GM12878 (cell line): ENCODE measurements at regions not wholly inside any gene's neighbourhood (a gene's known extent, or its start where the extent isn't known, plus 50 kb on each side); places are given as distances from the start of the nearest gene placed in this dataset.

Experiments
- ATAC-seq: fragments of 200-7000 bp; cut with Tn5 transposase; 3 replicates; pipeline ENCODE4 v1.9.1; 2020; ENCODE audit warnings: mild to moderate bottlenecking, moderate library complexity
- BruUV-seq: library from RNA; stranded (reverse); fragments of 400-500 nt; replicated peaks from 2 replicates; lab custom pipeline; 2021; lab: Mats Ljungman, UMichigan
- CTCF ChIA-PET: fragments of 300-600 bp; sonication (Branson Sonifier 250); formaldehyde crosslinking; extraction: SDS; loops from one replicate; lab custom pipeline; 2021; ENCODE audit warnings: inconsistent platforms; lab: Yijun Ruan, JAX
- POLR2A ChIA-PET: fragments of 350-600 bp; formaldehyde crosslinking; extraction: SDS; loops from one replicate; lab custom pipeline; 2021; ENCODE audit warnings: inconsistent platforms; lab: Charles Lee
- RAD21 ChIA-PET: fragments of 300-600 bp; sonication (Branson Sonifier 250); formaldehyde crosslinking; loops from one replicate; lab custom pipeline; 2023; ENCODE audit warnings: antibody characterized with exemption; ENCODE audit not compliant: unreplicated experiment; lab: Charles Lee
- SMC1A ChIA-PET: fragments of 300-600 bp; sonication (Branson Sonifier 250); formaldehyde crosslinking; loops from one replicate; lab custom pipeline; 2023; ENCODE audit not compliant: unreplicated experiment, uncharacterized antibody; lab: Charles Lee
- DNase-seq: peaks from one replicate; pipeline ENCODE4 v3.0.0-alpha.2; 2011; ENCODE audit warnings: low read depth, low spot score
- FAIRE-seq: peaks from 3 replicates; lab custom pipeline; 2011; peaks lifted over from hg19 to GRCh38; lab: Jason Lieb, UNC
- H2AFZ ChIP-seq: 2 replicates; pipeline ENCODE4 v1.6.0; 2011; ENCODE audit warnings: low read depth, low read length, control low read depth; ENCODE audit not compliant: control insufficient read depth
- H3K27ac ChIP-seq: 2 replicates; pipeline ENCODE4 v1.5.1; 2011; ENCODE audit warnings: control low read depth; ENCODE audit not compliant: control insufficient read depth, insufficient read depth
- H3K27me3 ChIP-seq, 2 experiments: replicated peaks in 1 of 2; 2 replicates each; pipeline versions ENCODE4 v1.6.0 to v1.6.1; 2011; ENCODE audit warnings: low read length in 1 of 2; ENCODE audit not compliant: control insufficient read depth in 2 of 2, insufficient read depth in 2 of 2
- H3K36me3 ChIP-seq, 2 experiments: 2 replicates each; pipeline ENCODE4 v1.5.1; 2011; ENCODE audit warnings: low read length in 1 of 2; ENCODE audit not compliant: control insufficient read depth in 2 of 2, insufficient read depth in 2 of 2
- H3K4me1 ChIP-seq: 2 replicates; pipeline ENCODE4 v1.6.1; 2011; ENCODE audit warnings: mild to moderate bottlenecking, low read length, moderate library complexity, mixed read lengths; ENCODE audit not compliant: control insufficient read depth, insufficient read depth
- H3K4me2 ChIP-seq: 2 replicates; pipeline ENCODE4 v1.6.0; 2011; ENCODE audit warnings: control low read depth; ENCODE audit not compliant: control insufficient read depth, insufficient read depth
- H3K4me3 ChIP-seq: fragments of 200-600 bp; sonication (generic); 2 replicates; pipeline ENCODE4 v1.5.1; 2016
- H3K79me2 ChIP-seq: 2 replicates; pipeline ENCODE4 v1.6.0; 2011; ENCODE audit warnings: low read length; ENCODE audit not compliant: control insufficient read depth, insufficient read depth
- H3K9ac ChIP-seq: 2 replicates; pipeline ENCODE4 v1.8.0; 2011; ENCODE audit warnings: low read length, control low read depth, mixed read lengths; ENCODE audit not compliant: control insufficient read depth, insufficient read depth
- H3K9me3 ChIP-seq: replicated peaks from 3 replicates; pipeline ENCODE4 v1.5.1; 2011; ENCODE audit warnings: mild to moderate bottlenecking, low read length; ENCODE audit not compliant: control insufficient read depth, insufficient read depth
- H4K20me1 ChIP-seq: 2 replicates; pipeline ENCODE4 v1.6.0; 2011; ENCODE audit not compliant: control insufficient read depth, insufficient read depth
- ATF2 ChIP-seq: IDR thresholded peaks from 2 replicates; pipeline ENCODE4 v1.6.1; 2012; ENCODE audit warnings: low read length, inconsistent platforms
- BACH1 ChIP-seq: fragments of 450-650 bp; IDR thresholded peaks from 2 replicates; pipeline ENCODE4 v1.6.1; 2017; ENCODE audit warnings: mild to moderate bottlenecking, borderline replicate concordance
- CTCF ChIP-seq, 3 experiments: IDR thresholded peaks in 2 of 3; conservative IDR thresholded peaks in 1 of 3; 2 replicates each; pipeline ENCODE4 v1.5.1; 2011; ENCODE audit warnings: low read depth in 3 of 3, low read length in 3 of 3, mild to moderate bottlenecking in 3 of 3, control low read depth in 2 of 3, moderate library complexity in 2 of 3, inconsistent platforms in 1 of 3, mixed read lengths in 1 of 3; ENCODE audit not compliant: control insufficient read depth in 2 of 3, insufficient read depth in 1 of 3; ENCODE audit errors: extremely low read depth in 1 of 3
- PAX5 ChIP-seq: IDR thresholded peaks from 2 replicates; pipeline ENCODE4 v1.6.1; 2011; ENCODE audit warnings: low read depth, low read length, borderline replicate concordance
- PBX3 ChIP-seq: IDR thresholded peaks from 2 replicates; pipeline ENCODE4 v1.6.1; 2011; ENCODE audit warnings: mild to moderate bottlenecking, low read depth, low read length, moderate library complexity; ENCODE audit not compliant: insufficient replicate concordance
- SMAD5 ChIP-seq: IDR thresholded peaks from 2 replicates; pipeline ENCODE4 v1.6.1; 2016; ENCODE audit warnings: antibody characterized with exemption, low read depth
- YBX1 ChIP-seq: fragments of 450-650 bp; IDR thresholded peaks from 2 replicates; pipeline ENCODE4 v1.6.1; 2016; ENCODE audit warnings: antibody characterized with exemption
- ZNF274 ChIP-seq: IDR thresholded peaks from one replicate; pipeline ENCODE4 v1.8.0; 2011; ENCODE audit not compliant: insufficient read length, insufficient read depth
- WGBS: methylation state at CpG from one replicate; pipeline ENCODE4 v1.1.6; 2016; ENCODE audit warnings: low lambda C conversion rate; ENCODE audit not compliant: insufficient replicate concordance, insufficient coverage; ENCODE audit errors: missing lambda C conversion rate; 5-methylcytosine and 5-hydroxymethylcytosine counted together
- in situ Hi-C: fragments of 300-500 bp; cut with MboI; formaldehyde crosslinking; loops from 9 replicates; pipeline ENCODE4 v1.14.3; 2018; ENCODE audit warnings: mixed read lengths
- intact Hi-C: fragments of 100-400 bp; cut with micrococcal nuclease; formaldehyde crosslinking; loops from one replicate; pipeline ENCODE4 v1.14.2; 2022; ENCODE audit not compliant: unreplicated experiment

GRCh38 chr7:24152356-24152755, 131.6 kb upstream of the NPY start:
- CTCF ChIA-PET, result no interaction called here
- no peak overlapping the region for H3K4me3 ChIP-seq
- intact Hi-C loops, result no loop called here
- TF ChIP-seq PAX5 (no peak), ATF2 (no peak), SMAD5 (no peak), ZNF274 (no peak), PBX3 (no peak), YBX1 (no peak), BACH1 (no peak), CTCF (IDR thresholded peaks at IDR 0.05 in 2 of 3, conservative IDR thresholded peaks at IDR 0.05 in 1 of 3; ENCODE audit: control insufficient read depth in 2 of 3, extremely low read depth in 1 of 3, insufficient read depth in 1 of 3, low read depth in 3 of 3, low read length in 3 of 3) (no peak)
- TF ChIP-seq, all 136 proteins: peak for 0
- H3K27ac ChIP-seq, result no peak overlapping the region
- H4K20me1 ChIP-seq, result no peaks in the 10 kb centered on the region
- POLR2A ChIA-PET, result no interaction called here
- 0% methylated on average over 1 of the region's 1 CpG for WGBS
- ATAC-seq, result no peak
- no peak for DNase-seq
- peaks cover 1% of the 10 kb centered on the region; the same call in 2 of the 3 replicates for H3K9me3 ChIP-seq
- no peaks in the 10 kb centered on the region for H3K4me1 ChIP-seq
- SMC1A ChIA-PET, result no interaction called here
- in situ Hi-C loops, result no loop called here
- no peak overlapping the region for H3K4me2 ChIP-seq
- no peaks in the 10 kb centered on the region for H3K79me2 ChIP-seq
- no peak overlapping the region for H3K9ac ChIP-seq
- H3K27me3 ChIP-seq, result no peaks in the 10 kb centered on the region
- no peaks in the 10 kb centered on the region for H3K36me3 ChIP-seq
- H2AFZ ChIP-seq, result no peak overlapping the region
- RAD21 ChIA-PET, result no interaction called here
- FAIRE-seq, result no peak
- no TSS peak for BruUV-seq
